Stomach (tissue), 4 donors: ENCODE measurements at regions not wholly inside any gene's neighbourhood (a gene's known extent, or its start where the extent isn't known, plus 50 kb on each side); places are given as distances from the start of the nearest gene placed in this dataset.

Experiments
- POLR2A ChIP-seq, 4 donors: fragments of 450-650 bp; IDR thresholded peaks; one replicate each; pipeline ENCODE4 v1.6.1; 2016; ENCODE audit warnings: antibody characterized with exemption in 4 of 4, control low read depth in 2 of 4, mild to moderate bottlenecking in 1 of 4, moderate library complexity in 1 of 4
- POLR2AphosphoS5 ChIP-seq, 3 donors: sonication (generic); formaldehyde crosslinking; IDR thresholded peaks; one replicate each; pipeline ENCODE4 v1.6.1; 2016; ENCODE audit warnings: antibody characterized with exemption in 3 of 3
- TF ChIP-seq, protein P1 (sequence below), 7 experiments: fragments of 450-650 bp in 4 of 7; fragments of 200-600 bp in 3 of 7; sonication (generic) in 3 of 7; IDR thresholded peaks; one replicate each; pipeline ENCODE4 v1.5.1; 2016 to 2019; ENCODE audit warnings: antibody characterized with exemption in 7 of 7, control low read depth in 2 of 7, mild to moderate bottlenecking in 1 of 7

DNA sequence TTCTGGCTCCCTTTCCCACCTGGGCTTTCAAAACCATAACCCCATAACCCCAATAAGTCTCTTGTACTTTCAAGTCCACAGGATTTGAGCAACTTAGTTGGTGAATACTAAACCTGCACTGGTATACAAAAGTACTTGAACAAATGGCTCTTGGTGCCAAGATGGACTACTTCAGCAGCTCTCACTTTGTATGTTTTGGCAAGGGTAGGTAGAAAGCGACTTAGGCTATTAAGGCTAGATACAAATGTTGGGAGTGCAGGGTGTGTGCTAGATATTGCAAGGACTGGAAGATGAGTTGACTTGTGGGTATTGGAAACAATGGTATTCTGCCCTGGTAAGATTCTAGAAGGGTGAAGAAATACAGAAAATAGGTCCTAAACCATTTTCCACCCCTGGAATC is 182.6 kb upstream of the MOCS1 start:
- TF ChIP-seq, protein P1, sequence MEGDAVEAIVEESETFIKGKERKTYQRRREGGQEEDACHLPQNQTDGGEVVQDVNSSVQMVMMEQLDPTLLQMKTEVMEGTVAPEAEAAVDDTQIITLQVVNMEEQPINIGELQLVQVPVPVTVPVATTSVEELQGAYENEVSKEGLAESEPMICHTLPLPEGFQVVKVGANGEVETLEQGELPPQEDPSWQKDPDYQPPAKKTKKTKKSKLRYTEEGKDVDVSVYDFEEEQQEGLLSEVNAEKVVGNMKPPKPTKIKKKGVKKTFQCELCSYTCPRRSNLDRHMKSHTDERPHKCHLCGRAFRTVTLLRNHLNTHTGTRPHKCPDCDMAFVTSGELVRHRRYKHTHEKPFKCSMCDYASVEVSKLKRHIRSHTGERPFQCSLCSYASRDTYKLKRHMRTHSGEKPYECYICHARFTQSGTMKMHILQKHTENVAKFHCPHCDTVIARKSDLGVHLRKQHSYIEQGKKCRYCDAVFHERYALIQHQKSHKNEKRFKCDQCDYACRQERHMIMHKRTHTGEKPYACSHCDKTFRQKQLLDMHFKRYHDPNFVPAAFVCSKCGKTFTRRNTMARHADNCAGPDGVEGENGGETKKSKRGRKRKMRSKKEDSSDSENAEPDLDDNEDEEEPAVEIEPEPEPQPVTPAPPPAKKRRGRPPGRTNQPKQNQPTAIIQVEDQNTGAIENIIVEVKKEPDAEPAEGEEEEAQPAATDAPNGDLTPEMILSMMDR (IDR thresholded peaks at IDR 0.05) = no peak
- TF ChIP-seq POLR2AphosphoS5 (IDR thresholded peaks at IDR 0.05) (no peak), POLR2A (IDR thresholded peaks at IDR 0.05) (no peak)
